ENCODE measurements at regions not wholly inside any gene's neighbourhood (a gene's known extent, or its start where the extent isn't known, plus 50 kb on each side); places are given as distances from the start of the nearest gene placed in this dataset.
A peak's percentile ranks its signal among the peaks of the same experiment; 100 is the strongest.

DNA sequence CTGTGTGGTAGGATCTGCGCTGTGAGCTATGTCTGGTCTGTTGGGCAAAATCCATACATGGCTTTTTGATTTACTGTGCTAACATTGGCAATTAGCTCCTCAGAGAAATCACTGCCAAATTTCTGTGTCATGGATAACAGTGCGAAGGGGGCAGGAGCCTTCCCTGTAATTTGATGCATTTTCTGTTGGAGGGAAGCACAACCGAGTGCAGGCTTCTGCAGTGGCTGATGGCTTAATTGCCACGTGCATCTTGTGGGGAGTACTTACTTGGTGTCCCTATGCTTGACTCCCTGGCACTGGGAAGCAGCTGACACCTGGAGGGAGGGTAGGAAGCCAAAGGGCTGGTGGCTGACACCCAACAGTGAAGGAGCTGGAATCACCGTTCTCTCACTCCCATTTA lies 99.3 kb upstream of the PROKR2 start:
- H3K4me3 Mint-ChIP-seq (ENCODE audit: low read depth): no peak overlapping the region
- H3K4me1 Mint-ChIP-seq (ENCODE audit: low read depth): no peaks in the 10 kb centered on the region
- TF ChIP-seq, protein P1, sequence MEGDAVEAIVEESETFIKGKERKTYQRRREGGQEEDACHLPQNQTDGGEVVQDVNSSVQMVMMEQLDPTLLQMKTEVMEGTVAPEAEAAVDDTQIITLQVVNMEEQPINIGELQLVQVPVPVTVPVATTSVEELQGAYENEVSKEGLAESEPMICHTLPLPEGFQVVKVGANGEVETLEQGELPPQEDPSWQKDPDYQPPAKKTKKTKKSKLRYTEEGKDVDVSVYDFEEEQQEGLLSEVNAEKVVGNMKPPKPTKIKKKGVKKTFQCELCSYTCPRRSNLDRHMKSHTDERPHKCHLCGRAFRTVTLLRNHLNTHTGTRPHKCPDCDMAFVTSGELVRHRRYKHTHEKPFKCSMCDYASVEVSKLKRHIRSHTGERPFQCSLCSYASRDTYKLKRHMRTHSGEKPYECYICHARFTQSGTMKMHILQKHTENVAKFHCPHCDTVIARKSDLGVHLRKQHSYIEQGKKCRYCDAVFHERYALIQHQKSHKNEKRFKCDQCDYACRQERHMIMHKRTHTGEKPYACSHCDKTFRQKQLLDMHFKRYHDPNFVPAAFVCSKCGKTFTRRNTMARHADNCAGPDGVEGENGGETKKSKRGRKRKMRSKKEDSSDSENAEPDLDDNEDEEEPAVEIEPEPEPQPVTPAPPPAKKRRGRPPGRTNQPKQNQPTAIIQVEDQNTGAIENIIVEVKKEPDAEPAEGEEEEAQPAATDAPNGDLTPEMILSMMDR (IDR thresholded peaks at IDR 0.05; ENCODE audit: unreplicated experiment): no peak
- no peaks in the 10 kb centered on the region for H3K36me3 Mint-ChIP-seq (ENCODE audit: insufficient read depth)
- no peak for DNase-seq (ENCODE audit: low spot score, unreplicated experiment)
- H3K27me3 Mint-ChIP-seq: peaks cover 8% of the 10 kb centered on the region
- H3K27ac Mint-ChIP-seq: no peak overlapping the region
- no peaks in the 10 kb centered on the region for H3K9me3 Mint-ChIP-seq (ENCODE audit: low read depth)

DNA sequence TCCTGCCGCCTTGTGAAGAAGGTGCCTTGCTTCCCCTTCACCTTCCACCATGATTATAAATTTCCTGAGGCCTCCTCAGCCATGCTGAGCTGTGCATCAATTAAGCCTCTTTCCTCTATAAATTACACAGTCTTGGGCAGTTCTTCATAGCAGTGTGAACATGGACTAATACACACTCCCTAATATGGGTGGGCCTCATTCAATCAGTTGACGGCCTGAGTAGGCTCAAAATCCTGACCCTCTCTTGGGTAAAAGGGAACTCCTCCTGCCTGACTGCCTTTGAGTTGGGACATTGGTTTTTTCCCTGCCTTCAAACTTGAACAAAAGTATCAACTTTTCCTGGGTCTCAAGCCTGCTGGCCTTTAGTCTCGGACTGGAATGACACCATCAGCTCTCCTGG lies 96.6 kb upstream of the PROKR2 start:
- no peak for DNase-seq (ENCODE audit: low spot score, unreplicated experiment)
- H3K27me3 Mint-ChIP-seq: peaks cover 20% of the 10 kb centered on the region
- H3K36me3 Mint-ChIP-seq (ENCODE audit: insufficient read depth): no peaks in the 10 kb centered on the region
- H3K9me3 Mint-ChIP-seq (ENCODE audit: low read depth): no peaks in the 10 kb centered on the region
- TF ChIP-seq, protein P1 (IDR thresholded peaks at IDR 0.05; ENCODE audit: unreplicated experiment): no peak
- no peaks in the 10 kb centered on the region for H3K4me1 Mint-ChIP-seq (ENCODE audit: low read depth)
- no peak overlapping the region for H3K27ac Mint-ChIP-seq
- H3K4me3 Mint-ChIP-seq (ENCODE audit: low read depth): no peak overlapping the region

DNA sequence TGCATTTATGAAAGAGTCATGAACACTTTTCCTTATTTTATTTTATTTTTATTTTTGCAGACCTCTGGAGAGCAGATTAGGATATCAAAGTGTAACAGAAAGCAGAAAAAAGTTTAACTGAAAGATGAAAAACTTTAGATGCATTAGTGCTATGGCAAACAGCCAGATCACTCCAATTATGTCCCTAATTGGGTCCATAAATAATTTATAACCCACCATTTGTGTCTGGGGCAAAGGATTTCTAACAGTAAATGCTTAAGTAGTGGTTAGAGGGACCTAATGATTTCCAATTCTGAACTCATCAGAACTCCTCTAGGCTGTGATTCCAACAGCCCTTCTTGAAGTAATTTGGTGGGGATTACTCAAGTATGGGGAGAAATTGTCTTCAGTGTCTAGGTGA lies 93.7 kb upstream of the PROKR2 start:
- no peak for DNase-seq (ENCODE audit: low spot score, unreplicated experiment)
- H3K4me1 Mint-ChIP-seq (ENCODE audit: low read depth): no peaks in the 10 kb centered on the region
- H3K27ac Mint-ChIP-seq: no peak overlapping the region
- no peaks in the 10 kb centered on the region for H3K36me3 Mint-ChIP-seq (ENCODE audit: insufficient read depth)
- H3K9me3 Mint-ChIP-seq (ENCODE audit: low read depth): no peaks in the 10 kb centered on the region
- peaks cover 35% of the 10 kb centered on the region for H3K27me3 Mint-ChIP-seq
- TF ChIP-seq, protein P1 (IDR thresholded peaks at IDR 0.05; ENCODE audit: unreplicated experiment): no peak
- no peak overlapping the region for H3K4me3 Mint-ChIP-seq (ENCODE audit: low read depth)

DNA sequence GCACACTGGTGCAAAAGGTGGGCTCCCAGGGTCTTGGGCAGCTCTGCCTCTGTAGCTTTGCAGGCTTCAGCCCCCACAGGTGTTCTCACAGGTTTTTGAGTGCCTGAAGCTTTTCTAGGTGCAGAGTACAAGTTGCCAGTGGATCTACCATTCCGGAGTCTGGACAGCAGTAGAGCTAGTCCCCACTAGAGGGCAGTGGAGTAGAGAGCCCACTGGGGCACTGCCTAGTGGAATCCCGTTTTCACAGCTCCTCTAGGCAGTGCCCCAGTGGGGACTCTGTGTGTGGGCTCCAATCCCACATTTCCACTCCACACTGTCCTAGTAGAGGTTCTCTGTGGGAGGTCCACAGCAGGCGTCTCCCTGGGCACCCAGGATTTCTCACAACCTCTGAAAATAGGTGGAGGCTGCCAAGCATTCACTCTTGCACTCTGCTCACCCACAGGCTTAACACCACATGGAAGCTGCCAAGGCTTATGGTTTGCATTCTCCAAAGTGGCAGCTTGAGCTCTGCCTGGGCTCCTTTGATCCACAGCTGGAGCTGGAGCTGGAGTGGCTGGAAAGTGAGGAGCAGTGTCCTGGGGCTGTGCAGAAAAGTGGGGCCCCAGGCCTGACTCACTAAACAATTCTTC lies 86.3 kb upstream of the PROKR2 start:
- H3K27me3 Mint-ChIP-seq: peaks cover 18% of the 10 kb centered on the region
- no peaks in the 10 kb centered on the region for H3K4me1 Mint-ChIP-seq (ENCODE audit: low read depth)
- peak; percentile 26 for DNase-seq (ENCODE audit: low spot score, unreplicated experiment)
- H3K27ac Mint-ChIP-seq: no peak overlapping the region
- no peaks in the 10 kb centered on the region for H3K36me3 Mint-ChIP-seq (ENCODE audit: insufficient read depth)
- TF ChIP-seq, protein P1 (IDR thresholded peaks at IDR 0.05; ENCODE audit: unreplicated experiment): peak; percentile 65
- H3K4me3 Mint-ChIP-seq (ENCODE audit: low read depth): no peak overlapping the region
- no peaks in the 10 kb centered on the region for H3K9me3 Mint-ChIP-seq (ENCODE audit: low read depth)

DNA sequence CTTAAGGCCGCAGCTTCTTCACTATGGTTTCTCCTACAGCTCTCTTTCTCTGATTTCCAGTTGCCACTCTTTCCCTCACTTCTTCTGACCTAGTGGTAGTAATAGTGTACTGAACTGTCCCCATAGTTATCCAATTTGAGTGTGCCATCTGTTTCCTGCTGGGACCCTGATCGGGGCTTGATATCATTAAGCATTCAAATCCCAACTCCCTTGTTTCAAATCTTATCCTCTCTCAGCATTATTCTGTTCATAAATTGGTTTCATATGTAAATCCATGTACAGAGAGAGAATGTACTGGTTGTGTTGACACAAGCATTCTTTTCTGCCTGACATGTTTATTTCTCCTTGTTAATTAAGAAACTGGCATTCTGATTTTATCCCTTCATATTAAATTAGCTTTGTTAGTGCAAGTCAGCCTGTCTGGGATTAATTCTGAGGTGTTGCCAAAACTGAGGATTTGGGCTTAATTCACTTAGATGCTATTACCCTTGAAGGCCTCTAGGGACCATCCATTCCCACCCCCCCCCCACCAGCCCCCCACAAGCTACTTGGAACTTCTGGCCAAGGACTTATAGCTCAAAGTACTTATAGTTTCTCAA lies 84.6 kb upstream of the PROKR2 start:
- Mint-ChIP-seq H3K36me3 (ENCODE audit: insufficient read depth) (no peaks in the 10 kb centered on the region), H3K4me1 (ENCODE audit: low read depth) (no peaks in the 10 kb centered on the region), H3K27me3 (peaks cover 23% of the 10 kb centered on the region), H3K9me3 (ENCODE audit: low read depth) (no peaks in the 10 kb centered on the region), H3K27ac (no peak overlapping the region), H3K4me3 (ENCODE audit: low read depth) (no peak overlapping the region)
- no peak for DNase-seq (ENCODE audit: low spot score, unreplicated experiment)
- TF ChIP-seq, protein P1 (IDR thresholded peaks at IDR 0.05; ENCODE audit: unreplicated experiment): no peak
